Progenitor cell of endocrine pancreas (in vitro differentiated cells): ENCODE measurements at regions not wholly inside any gene's neighbourhood (a gene's known extent, or its start where the extent isn't known, plus 50 kb on each side); places are given as distances from the start of the nearest gene placed in this dataset.

Source experiments
- DNase-seq: peaks from one replicate; pipeline ENCODE4 v3.0.0; 2021; ENCODE audit warnings: low spot score; ENCODE audit not compliant: unreplicated experiment
- H3K27ac Mint-ChIP-seq: 2 replicates; pipeline ENCODE4 v1.8.0; 2021; ENCODE audit warnings: mild to moderate bottlenecking, moderate library complexity, mixed read lengths
- H3K27me3 Mint-ChIP-seq: 2 replicates; pipeline ENCODE4 v1.8.0; 2021; ENCODE audit warnings: mixed read lengths
- H3K36me3 Mint-ChIP-seq: 2 replicates; pipeline ENCODE4 v1.8.0; 2022; ENCODE audit warnings: mixed read lengths; ENCODE audit not compliant: insufficient read depth
- H3K4me1 Mint-ChIP-seq: 2 replicates; pipeline ENCODE4 v1.8.0; 2021; ENCODE audit warnings: low read depth, mixed read lengths
- H3K4me3 Mint-ChIP-seq: 2 replicates; pipeline ENCODE4 v1.8.0; 2021; ENCODE audit warnings: low read depth, mild to moderate bottlenecking, moderate library complexity, mixed read lengths
- H3K9me3 Mint-ChIP-seq: 2 replicates; pipeline ENCODE4 v1.8.0; 2021; ENCODE audit warnings: low read depth, mixed read lengths
- CTCF ChIP-seq: fragments of 200-600 bp; sonication (generic); IDR thresholded peaks from one replicate; pipeline ENCODE4 v1.5.0; 2021; ENCODE audit warnings: antibody characterized with exemption, mild to moderate bottlenecking; ENCODE audit not compliant: unreplicated experiment

- no peak for TF ChIP-seq CTCF
- no peak overlapping the region for H3K27ac Mint-ChIP-seq
- H3K9me3 Mint-ChIP-seq: peaks cover 13% of the 10 kb centered on the region
- H3K4me3 Mint-ChIP-seq: no peak overlapping the region
- H3K36me3 Mint-ChIP-seq: no peaks in the 10 kb centered on the region
- no peak for DNase-seq
- peaks cover 2% of the 10 kb centered on the region for H3K4me1 Mint-ChIP-seq
- peaks cover 3% of the 10 kb centered on the region for H3K27me3 Mint-ChIP-seq
Observed at GRCh38 chr10:78346721-78347120, 313.1 kb downstream of the RPS24 start.

- Mint-ChIP-seq H3K27me3 (peaks cover 3% of the 10 kb centered on the region), H3K4me1 (peaks cover 2% of the 10 kb centered on the region), H3K27ac (no peak overlapping the region), H3K36me3 (no peaks in the 10 kb centered on the region), H3K4me3 (no peak overlapping the region), H3K9me3 (peaks cover 13% of the 10 kb centered on the region)
- DNase-seq: no peak
- TF ChIP-seq CTCF: no peak
Observed at GRCh38 chr10:78348411-78349164, 314.9 kb downstream of the RPS24 start.

GRCh38 chr10:78349165-78349516, 315.5 kb downstream of the RPS24 start:
- peaks cover 2% of the 10 kb centered on the region for H3K4me1 Mint-ChIP-seq
- TF ChIP-seq CTCF: no peak
- H3K27me3 Mint-ChIP-seq: peaks cover 3% of the 10 kb centered on the region
- H3K9me3 Mint-ChIP-seq: peaks cover 13% of the 10 kb centered on the region
- H3K36me3 Mint-ChIP-seq: no peaks in the 10 kb centered on the region
- no peak for DNase-seq
- no peak overlapping the region for H3K4me3 Mint-ChIP-seq
- H3K27ac Mint-ChIP-seq: no peak overlapping the region

- Mint-ChIP-seq H3K4me1 (peaks cover 2% of the 10 kb centered on the region), H3K9me3 (peaks cover 13% of the 10 kb centered on the region), H3K27me3 (peaks cover 3% of the 10 kb centered on the region), H3K27ac (no peak overlapping the region), H3K36me3 (no peaks in the 10 kb centered on the region), H3K4me3 (no peak overlapping the region)
- TF ChIP-seq CTCF: no peak
- no peak for DNase-seq
Observed at GRCh38 chr10:78349911-78350663, 316.4 kb downstream of the RPS24 start.

- TF ChIP-seq CTCF: no peak
- H3K4me3 Mint-ChIP-seq: no peak overlapping the region
- peaks cover 3% of the 10 kb centered on the region for H3K27me3 Mint-ChIP-seq
- peaks cover 2% of the 10 kb centered on the region for H3K4me1 Mint-ChIP-seq
- no peak for DNase-seq
- H3K27ac Mint-ChIP-seq: no peak overlapping the region
- no peaks in the 10 kb centered on the region for H3K36me3 Mint-ChIP-seq
- H3K9me3 Mint-ChIP-seq: peaks cover 9% of the 10 kb centered on the region
Observed at GRCh38 chr10:78351283-78351682, 317.6 kb downstream of the RPS24 start.
